Motor neuron (in vitro differentiated cells): ENCODE measurements at regions not wholly inside any gene's neighbourhood (a gene's known extent, or its start where the extent isn't known, plus 50 kb on each side); places are given as distances from the start of the nearest gene placed in this dataset.

Experiments
- ATAC-seq, 8 experiments: fragments of 200-7000 bp; cut with Tn5 transposase; replicated peaks in 6 of 8; 2 replicates each; pipeline ENCODE4 v1.8.0; 2021; ENCODE audit warnings: mild to moderate bottlenecking in 8 of 8, moderate library complexity in 8 of 8
- H3K27ac ChIP-seq, 2 donors: fragments of 250-450 bp; sonication (Bioruptor Pico); 2 replicates each; pipeline ENCODE4 v1.9.0; 2021; ENCODE audit warnings: antibody characterized with exemption in 2 of 2, mild to moderate bottlenecking in 2 of 2, moderate library complexity in 1 of 2
- H3K4me1 ChIP-seq, 2 donors: fragments of 250-450 bp; sonication (Bioruptor Pico); replicated peaks in 1 of 2; 2 replicates each; pipeline ENCODE4 v1.6.1; 2021; ENCODE audit warnings: antibody characterized with exemption in 2 of 2, mild to moderate bottlenecking in 2 of 2, moderate library complexity in 1 of 2
- H3K4me3 ChIP-seq, 5 donors: fragments of 250-450 bp; sonication (Bioruptor Pico); 2 replicates each; pipeline ENCODE4 v1.9.0; 2021; ENCODE audit warnings: antibody characterized with exemption in 5 of 5, mild to moderate bottlenecking in 5 of 5, moderate library complexity in 4 of 5
- WGBS, 10 experiments: fragments of 450-650 bp; shearing (Covaris generic); methylation state at CpG; one replicate each; pipeline ENCODE4 v1.0.0; 2022; 5-methylcytosine and 5-hydroxymethylcytosine counted together
- in situ Hi-C, 9 experiments: fragments of 400-800 bp; cut with MboI; loops; one replicate each; pipeline ENCODE4 v1.15.0; 2021; ENCODE audit warnings: low sequenced_read_pairs in 9 of 9, low pct_unique_long_range_greater_than_20kb in 2 of 9; ENCODE audit not compliant: unreplicated experiment in 9 of 9

- H3K27ac ChIP-seq: no peak overlapping the region
- H3K4me3 ChIP-seq: no peak overlapping the region
- in situ Hi-C loops: no loop called here
- peak in 5 of 8 experiments; percentile 86 to 99 (median 98) for ATAC-seq
- H3K4me1 ChIP-seq: peaks cover 11 to 20% of the 10 kb centered on the region in 2 donors
- 0 to 96% (median 28%) methylated on average over 1 to 6 of the region's 6 CpGs; no CpG with 5 or more reads in 1 of the 10 experiments for WGBS, 10 experiments
Measured at GRCh38 chr6:126091466-126091865, 105.1 kb downstream of the TRMT11 start.

GRCh38 chr6:126093108-126093507 lies 106.8 kb downstream of the TRMT11 start:
- 80 to 100% (median 100%) methylated on average over 1 to 2 of the region's 2 CpGs; no CpG with 5 or more reads in 2 of the 10 experiments for WGBS, 10 experiments
- H3K4me3 ChIP-seq: no peak overlapping the region
- H3K4me1 ChIP-seq: peaks cover 11 to 14% of the 10 kb centered on the region in 2 donors
- no peak overlapping the region for H3K27ac ChIP-seq
- ATAC-seq: no peak
- in situ Hi-C loops: no loop called here

GRCh38 chr6:126094411-126094810 lies 108.1 kb downstream of the TRMT11 start:
- 86 to 100% (median 93%) methylated on average over 2 to 4 of the region's 4 CpGs; no CpG with 5 or more reads in 1 of the 10 experiments for WGBS, 10 experiments
- no peak overlapping the region for H3K27ac ChIP-seq
- H3K4me1 ChIP-seq: peaks cover 11 to 14% of the 10 kb centered on the region in 2 donors
- ATAC-seq: no peak
- no peak overlapping the region for H3K4me3 ChIP-seq
- in situ Hi-C loops: no loop called here

- in situ Hi-C loops: no loop called here
- Histone ChIP-seq H3K4me1 (peaks cover 0 to 5% of the 10 kb centered on the region in 2 donors), H3K4me3 (no peak overlapping the region), H3K27ac (no peak overlapping the region)
- 41 to 100% (median 91%) methylated on average over 1 to 4 of the region's 4 CpGs for WGBS, 10 experiments
- ATAC-seq: peak in 1 of 8 experiments; percentile 28
Measured at GRCh38 chr6:126100386-126100785, 114.0 kb downstream of the TRMT11 start.

GRCh38 chr6:126102358-126102757 lies 116.0 kb downstream of the TRMT11 start:
- Histone ChIP-seq H3K4me1 (peaks cover 3 to 10% of the 10 kb centered on the region in 2 donors), H3K4me3 (no peak overlapping the region), H3K27ac (no peak overlapping the region)
- in situ Hi-C loops: no loop called here
- WGBS, 10 experiments: 65 to 100% (median 84%) methylated on average over 1 to 5 of the region's 5 CpGs; no CpG with 5 or more reads in 3 of the 10 experiments
- ATAC-seq: peak in 1 of 8 experiments; percentile 19

- H3K4me1 ChIP-seq: peaks cover 12 to 17% of the 10 kb centered on the region in 2 donors
- WGBS, 10 experiments: 89 to 100% (median 100%) methylated on average over 2 to 3 of the region's 3 CpGs; no CpG with 5 or more reads in 3 of the 10 experiments
- ATAC-seq: no peak
- in situ Hi-C loops: no loop called here
- no peak overlapping the region for H3K4me3 ChIP-seq
- H3K27ac ChIP-seq: no peak overlapping the region
Measured at GRCh38 chr6:126103993-126104392, 117.7 kb downstream of the TRMT11 start.

GRCh38 chr6:126107475-126108166 lies 121.3 kb downstream of the TRMT11 start:
- 33 to 100% (median 60%) methylated on average over 1 to 10 of the region's 10 CpGs for WGBS, 10 experiments
- ATAC-seq: peak in 5 of 8 experiments; percentile 9 to 49 (median 15)
- Histone ChIP-seq H3K27ac (no peak overlapping the region), H3K4me1 (peaks cover 24 to 37% of the 10 kb centered on the region in 2 donors), H3K4me3 (no peak overlapping the region)
- in situ Hi-C loops: no loop called here

- WGBS, 10 experiments: 20 to 100% (median 63%) methylated on average over 1 to 4 of the region's 4 CpGs
- in situ Hi-C loops: no loop called here
- H3K4me3 ChIP-seq: no peak overlapping the region
- peaks cover 24 to 34% of the 10 kb centered on the region in 2 donors for H3K4me1 ChIP-seq
- no peak overlapping the region for H3K27ac ChIP-seq
- ATAC-seq: peak; percentile 29 to 95 (median 85)
Measured at GRCh38 chr6:126110512-126111270, 124.4 kb downstream of the TRMT11 start.

GRCh38 chr6:126111327-126111726 lies 125.0 kb downstream of the TRMT11 start:
- ATAC-seq: peak in 2 of 8 experiments; percentile 61 to 66
- in situ Hi-C loops: no loop called here
- WGBS, 10 experiments: 70 to 100% (median 100%) methylated on average over 1 to 2 of the region's 2 CpGs; no CpG with 5 or more reads in 4 of the 10 experiments
- no peak overlapping the region for H3K27ac ChIP-seq
- H3K4me3 ChIP-seq: no peak overlapping the region
- H3K4me1 ChIP-seq: peaks cover 24 to 34% of the 10 kb centered on the region in 2 donors

- H3K4me3 ChIP-seq: no peak overlapping the region
- peak in 2 of 8 experiments; percentile 20 to 40 for ATAC-seq
- in situ Hi-C loops: no loop called here
- H3K27ac ChIP-seq: no peak overlapping the region
- WGBS, 10 experiments: 0 to 100% (median 94%) methylated on average over 1 to 2 of the region's 2 CpGs; no CpG with 5 or more reads in 1 of the 10 experiments
- peaks cover 23 to 31% of the 10 kb centered on the region in 2 donors for H3K4me1 ChIP-seq
Measured at GRCh38 chr6:126112171-126112632, 125.9 kb downstream of the TRMT11 start.

- Histone ChIP-seq H3K27ac (no peak overlapping the region), H3K4me1 (peaks cover 15 to 22% of the 10 kb centered on the region in 2 donors), H3K4me3 (no peak overlapping the region)
- 56 to 100% (median 90%) methylated on average over 1 of the region's 1 CpG; no CpG with 5 or more reads in 4 of the 10 experiments for WGBS, 10 experiments
- in situ Hi-C loops: no loop called here
- no peak for ATAC-seq
Measured at GRCh38 chr6:126113261-126113660, 126.9 kb downstream of the TRMT11 start.

- peaks cover 3 to 12% of the 10 kb centered on the region in 2 donors for H3K4me1 ChIP-seq
- no peak for ATAC-seq
- 17 to 100% (median 89%) methylated on average over 1 to 2 of the region's 2 CpGs; no CpG with 5 or more reads in 1 of the 10 experiments for WGBS, 10 experiments
- no peak overlapping the region for H3K27ac ChIP-seq
- H3K4me3 ChIP-seq: no peak overlapping the region
- in situ Hi-C loops: no loop called here
Measured at GRCh38 chr6:126117251-126117650, 130.9 kb downstream of the TRMT11 start.
